ENCODE measurements at regions not wholly inside any gene's neighbourhood (a gene's known extent, or its start where the extent isn't known, plus 50 kb on each side); places are given as distances from the start of the nearest gene placed in this dataset.

DNA sequence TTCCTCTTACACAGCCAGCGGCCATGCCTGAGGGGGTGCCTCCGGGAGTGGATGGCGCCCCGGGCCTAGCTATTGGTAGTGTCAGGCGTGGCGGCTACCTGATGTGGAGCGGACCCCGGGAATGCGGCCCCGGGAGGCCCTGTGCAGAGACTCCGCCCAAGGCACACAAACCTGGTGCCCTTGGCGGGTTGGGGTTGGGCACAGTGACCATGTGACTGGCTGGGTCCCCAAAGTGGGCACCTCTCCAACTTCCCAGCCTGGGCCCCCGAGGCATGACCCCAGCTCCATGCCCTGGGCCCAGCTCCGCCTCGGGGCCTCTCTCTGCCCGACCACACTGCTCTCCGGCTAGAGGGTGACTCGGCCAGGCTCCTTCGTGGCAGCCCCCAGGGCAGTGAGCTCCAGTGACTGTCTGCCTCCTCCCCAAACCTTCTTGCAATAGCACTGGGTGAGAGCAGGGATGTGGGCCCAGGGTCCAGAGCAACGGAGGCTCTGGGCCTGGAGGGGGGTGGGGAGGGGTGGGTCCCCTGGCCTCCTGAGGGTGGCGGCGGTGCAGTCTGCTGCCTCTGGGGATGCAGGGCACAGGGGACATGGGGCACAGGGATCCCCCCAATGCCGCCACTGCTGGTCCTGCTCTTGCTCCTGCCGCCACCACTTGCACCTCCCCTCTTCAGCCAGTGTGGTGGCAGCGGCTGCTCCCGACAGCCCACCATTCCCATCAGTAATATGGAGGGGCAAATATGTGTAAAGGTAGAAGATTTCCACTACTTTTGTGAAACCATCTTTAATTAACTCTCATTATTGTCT lies 942.9 kb upstream of the EPHA7 start:
- DNase-seq, result no peak

DNA sequence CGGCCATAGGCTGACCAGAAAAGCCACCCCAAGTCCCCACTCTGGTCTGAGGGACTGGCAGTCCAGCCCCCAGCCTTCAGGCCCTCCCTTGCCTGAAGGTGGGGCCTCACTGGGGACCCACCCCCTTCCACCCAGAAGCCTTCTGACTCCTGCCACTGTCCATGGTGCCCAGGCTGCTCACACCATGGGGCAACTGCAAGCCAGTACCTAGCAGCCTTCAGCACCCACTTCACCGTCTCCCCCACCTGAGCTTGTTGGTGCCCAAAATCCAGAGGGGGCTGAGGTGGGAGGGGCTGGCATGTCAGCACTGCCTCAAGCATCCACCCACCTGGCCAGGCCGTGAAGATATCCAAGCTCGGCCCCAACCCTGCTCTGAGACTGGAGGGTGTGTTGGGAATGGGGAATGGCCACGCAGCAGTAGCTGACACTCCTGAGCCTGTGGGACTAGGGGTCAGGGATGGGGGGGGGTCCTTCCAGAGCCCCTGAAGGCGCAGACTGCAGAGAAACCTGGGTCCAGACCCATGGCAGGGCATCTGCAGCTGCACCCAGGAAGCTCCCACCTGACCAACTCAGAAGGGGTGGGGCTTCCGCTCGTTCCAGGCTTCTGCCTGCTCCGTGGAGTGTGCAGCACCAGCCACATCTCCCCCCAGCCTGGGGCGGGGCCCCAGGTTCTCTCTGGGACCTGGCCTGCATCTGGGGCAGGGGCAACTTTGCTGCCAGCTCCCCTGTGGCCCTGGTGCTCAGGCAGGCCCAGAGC lies 942.1 kb upstream of the EPHA7 start:
- DNase-seq, result no peak

DNA sequence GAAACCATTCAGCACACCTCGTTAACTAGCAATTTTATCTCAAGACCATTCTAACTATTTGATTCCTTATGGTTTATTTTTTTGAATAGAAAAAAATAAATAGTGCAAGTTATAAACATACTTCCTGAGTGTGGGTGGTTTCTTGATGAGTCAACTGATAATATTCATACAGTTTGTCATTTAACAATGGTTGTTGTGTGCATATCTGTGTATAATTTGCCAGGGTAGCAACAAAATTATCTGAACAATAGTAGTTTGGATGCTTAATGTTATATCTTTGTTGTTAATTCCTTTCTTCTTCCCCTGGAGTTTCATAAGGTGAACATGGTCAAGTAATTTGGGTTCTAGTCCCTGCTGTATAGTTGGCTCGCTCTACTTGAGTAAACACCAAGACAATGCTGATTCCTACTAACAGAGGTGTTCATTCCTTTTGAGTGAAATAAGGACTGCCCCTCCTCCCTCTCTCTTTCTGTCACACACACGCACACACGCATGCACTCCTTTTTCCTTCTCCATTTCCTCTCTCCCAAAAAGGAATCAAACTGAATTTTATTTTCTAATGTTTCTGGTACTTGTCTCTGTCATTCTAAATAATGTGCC lies 938.1 kb upstream of the EPHA7 start:
- no peak for DNase-seq

DNA sequence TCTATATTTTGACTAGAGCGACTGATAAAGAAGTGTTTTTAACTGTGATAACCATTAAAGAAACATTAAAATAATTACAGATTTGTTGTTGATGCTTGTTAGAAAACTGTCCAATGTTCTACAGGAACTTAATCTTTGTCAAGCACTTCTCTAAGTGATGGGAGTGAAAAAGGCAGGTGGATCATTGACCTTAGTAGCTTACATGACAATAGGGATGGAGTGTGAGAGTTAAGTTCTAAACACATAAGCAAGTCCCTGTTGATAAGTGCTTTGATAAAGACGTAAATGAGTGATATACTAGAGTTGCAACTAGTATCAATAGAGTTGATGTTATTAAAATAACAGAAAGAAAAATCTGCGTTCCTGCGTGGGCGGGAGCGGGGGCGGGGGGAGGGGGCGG lies 931.5 kb upstream of the EPHA7 start:
- DNase-seq, result no peak

DNA sequence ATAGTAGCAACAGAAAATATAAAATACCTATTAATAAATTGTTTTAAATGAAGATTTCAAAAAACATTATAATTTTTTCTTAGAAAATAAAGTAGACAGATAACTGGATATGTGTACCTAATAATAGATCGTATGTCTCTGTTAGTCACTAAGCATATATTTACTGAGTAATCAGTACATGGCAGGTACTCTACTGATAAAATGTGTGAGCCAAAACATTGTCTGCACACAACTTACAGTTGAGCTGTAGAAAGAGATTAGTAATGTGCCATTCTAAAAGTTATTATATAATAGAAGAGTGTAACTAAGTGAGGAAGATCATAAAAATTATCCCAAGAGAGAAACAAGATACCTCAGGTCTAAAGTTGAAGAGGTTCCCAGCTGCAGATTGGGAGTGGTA lies 929.9 kb upstream of the EPHA7 start:
- no peak for DNase-seq

DNA sequence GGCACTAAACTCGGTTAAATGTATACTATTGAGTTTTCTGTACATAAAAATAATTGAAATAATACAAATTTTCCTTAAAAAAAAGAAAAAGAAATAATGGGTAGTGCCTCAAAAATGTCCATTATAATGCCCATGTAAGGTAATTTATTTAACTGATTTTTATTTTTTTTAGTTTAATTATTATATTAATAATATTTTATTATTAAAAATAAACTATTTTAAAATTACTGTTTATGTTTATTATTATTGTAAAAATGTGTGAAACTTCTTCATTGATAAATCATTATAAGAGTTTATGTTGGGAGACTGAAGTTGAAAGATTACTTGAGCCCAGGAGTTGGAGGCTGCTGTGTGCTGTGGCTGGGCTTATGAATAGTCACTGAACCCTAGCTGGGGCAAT lies 925.5 kb upstream of the EPHA7 start:
- no peak for DNase-seq

DNA sequence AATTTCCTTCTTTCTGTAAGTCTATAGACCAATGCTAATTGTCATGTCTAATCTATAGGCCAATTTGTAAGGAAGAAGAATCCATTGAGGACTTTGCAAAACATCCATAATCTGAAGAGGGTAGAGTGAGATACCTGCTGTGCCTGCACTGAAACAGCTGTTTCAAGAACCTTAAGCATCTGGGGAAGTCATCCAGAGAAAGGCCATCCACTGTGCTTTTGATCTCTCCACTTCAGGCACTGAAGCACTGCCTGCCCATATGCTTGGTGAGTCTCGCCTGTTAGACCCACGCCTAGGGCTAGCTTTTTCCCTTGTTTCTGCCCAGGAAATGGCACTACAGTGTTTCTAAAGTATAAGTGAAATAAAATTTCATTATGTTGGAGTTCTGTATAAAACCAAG lies 921.8 kb upstream of the EPHA7 start:
- no peak for DNase-seq

DNA sequence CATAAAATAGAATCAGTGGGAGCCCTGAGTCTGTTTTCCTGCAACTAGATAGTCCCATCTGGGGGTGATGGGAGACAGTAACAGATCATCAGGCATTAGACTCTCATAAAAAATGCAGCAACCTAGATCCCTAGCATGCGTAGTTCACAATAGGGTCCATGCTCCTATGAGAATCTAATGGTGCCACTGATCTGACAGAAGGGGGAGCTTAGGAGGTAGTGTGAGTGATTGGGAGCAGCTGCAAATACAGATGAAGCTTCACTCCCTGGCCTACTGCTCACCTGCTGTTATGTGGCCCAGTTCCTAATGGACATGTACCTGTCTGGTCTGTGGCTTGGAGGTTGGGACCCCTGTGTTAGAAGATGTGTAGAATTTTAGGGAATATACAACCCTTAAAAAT lies 904.5 kb upstream of the EPHA7 start:
- DNase-seq, result no peak

DNA sequence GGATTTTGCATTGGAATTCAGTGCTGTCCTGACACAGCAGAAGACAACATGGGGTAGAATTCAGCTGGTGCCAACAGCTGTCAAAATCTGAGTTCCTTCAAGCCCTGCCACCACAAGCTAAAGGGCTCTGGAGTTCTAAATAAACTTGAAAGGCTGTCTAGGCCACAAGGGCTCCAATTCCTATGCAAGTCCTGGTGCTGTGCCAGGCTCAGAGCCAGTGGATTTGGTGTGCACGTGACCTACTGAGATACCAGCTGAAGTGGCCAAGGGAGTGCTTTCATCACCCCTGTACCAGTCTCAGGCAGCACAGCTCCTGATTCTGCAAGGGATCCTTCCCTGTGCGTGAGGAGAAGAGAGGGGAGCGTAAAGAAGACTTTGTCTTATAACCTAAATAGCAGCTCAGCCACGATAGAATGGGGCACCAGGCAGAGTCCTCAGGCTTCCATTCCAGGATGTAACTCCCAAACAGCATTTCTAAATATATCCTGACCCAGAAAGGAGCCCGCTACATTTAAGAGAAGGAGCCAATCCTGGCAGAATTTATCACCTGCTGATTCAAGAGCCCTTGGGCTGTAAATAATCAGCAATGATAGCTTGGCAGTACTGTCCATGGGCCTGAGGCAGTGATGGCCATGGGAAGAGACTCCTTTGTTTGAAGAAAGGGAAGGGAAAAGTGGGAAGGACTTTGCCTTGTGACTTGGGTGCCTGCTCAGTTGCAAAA lies 881.2 kb upstream of the EPHA7 start:
- DNase-seq, result no peak

DNA sequence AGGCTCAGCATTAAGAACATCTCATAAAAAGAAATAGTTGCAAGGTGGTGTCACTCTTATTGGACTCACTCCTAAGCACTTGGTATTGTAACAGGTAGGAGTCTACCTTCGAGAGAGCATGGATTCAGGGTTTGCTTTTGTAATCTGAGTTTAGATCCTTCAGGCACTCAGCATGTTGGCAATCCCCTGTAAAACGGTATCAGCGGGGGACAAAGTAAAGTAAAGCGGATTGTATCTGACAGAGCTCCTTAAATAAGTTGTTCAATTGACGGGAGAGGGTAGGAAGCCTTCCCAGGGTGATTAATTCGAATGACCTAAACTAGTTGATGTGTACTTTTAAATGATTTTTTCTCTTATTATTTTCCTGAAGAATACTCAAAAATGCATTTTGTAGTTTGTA lies 869.8 kb upstream of the EPHA7 start:
- no peak for DNase-seq

DNA sequence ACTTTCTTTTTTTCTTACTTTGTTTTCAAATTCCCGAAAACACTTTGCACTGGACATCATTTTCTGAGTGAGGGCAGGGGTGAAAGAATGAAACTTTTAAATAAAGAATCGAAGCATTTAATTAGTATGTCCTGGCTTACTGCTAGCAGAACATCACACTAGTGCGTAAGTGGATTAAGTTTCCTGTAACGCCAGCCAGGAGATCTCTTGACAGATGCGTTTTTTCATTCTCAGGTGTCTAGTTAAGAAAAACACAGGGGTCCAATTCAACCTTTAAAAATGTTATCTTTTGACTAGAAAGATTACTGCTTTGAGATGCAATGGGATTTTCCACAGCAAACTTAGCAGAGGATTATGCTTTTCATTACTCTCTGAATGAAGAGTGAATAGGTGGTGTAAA lies 858.8 kb upstream of the EPHA7 start:
- DNase-seq, result no peak

DNA sequence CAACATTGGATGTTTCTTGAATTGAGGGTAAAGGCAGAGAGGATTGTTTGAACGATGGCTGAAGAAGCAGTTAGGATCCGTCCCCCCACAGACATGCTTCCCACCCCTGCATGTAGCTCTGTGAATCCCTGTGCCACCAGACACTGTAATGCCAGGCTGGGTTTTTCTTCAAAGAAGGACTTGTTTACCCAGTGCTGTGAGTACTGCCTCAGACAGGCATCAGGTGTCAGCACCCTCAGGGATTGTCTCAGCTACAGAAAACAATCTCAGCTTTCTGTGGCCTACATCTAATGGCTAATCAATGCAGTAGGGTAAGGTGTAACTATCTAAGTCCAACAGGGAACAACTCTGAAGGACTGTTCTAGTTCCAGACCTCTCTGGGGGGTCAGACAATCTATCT lies 853.0 kb upstream of the EPHA7 start:
- no peak for DNase-seq

DNA sequence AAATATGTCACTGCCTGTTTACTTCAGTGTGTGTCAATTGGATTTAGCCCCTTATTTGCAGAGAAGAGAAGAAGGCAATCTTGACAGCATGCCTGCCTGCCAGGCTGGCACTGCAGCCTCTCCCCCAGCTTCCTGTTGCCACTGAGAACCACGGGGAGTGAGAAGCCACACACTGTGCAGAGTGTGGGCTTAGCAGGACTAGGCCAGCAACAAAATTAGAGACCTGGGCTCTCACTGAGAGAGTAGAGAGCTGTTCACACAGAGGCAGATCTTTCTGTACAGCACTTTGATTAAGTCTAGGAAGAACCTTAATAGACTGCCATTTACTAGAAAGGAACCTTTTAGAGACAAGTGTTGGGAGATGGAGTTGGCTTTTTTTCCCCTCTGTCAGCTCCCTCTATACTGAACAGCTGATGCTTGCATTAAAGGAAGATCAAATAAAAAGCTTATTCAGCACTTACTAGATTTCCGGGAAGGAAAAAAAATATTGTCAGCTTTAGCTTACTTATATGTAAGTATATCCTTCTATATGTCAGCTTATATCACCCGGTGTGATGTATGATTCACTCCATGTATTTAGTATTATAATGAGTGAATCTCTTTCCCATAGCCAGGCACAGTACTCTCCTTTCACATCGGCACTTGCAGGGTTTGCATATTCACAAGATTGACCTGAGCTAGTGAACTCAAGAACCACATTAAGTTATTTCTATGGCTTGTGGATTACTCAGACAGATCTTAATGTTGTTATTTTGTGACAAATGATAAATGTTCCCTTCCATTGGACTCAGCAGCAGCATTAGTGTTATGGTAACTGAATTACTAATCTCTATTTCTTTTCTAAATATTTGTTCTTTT lies 851.0 kb upstream of the EPHA7 start:
- DNase-seq, result no peak

DNA sequence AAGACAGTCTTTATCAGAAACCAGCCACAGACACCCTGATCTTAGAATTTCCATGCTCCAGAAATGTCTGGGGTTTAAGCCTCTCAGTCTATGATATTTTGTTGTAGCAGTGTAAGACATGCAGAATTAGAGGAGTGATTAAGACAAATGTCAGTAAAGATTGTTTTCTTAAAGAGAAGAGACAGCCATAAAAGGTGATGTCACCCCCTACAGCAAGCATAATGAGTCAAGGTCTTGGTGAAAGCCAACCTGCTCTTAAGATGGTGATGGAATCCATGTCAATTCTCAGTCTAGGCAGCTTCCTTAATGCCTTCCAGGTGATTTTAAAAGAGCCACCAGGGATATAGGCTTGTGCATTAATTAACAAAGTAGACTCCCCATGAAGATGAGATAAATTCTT lies 849.9 kb upstream of the EPHA7 start:
- no peak for DNase-seq

DNA sequence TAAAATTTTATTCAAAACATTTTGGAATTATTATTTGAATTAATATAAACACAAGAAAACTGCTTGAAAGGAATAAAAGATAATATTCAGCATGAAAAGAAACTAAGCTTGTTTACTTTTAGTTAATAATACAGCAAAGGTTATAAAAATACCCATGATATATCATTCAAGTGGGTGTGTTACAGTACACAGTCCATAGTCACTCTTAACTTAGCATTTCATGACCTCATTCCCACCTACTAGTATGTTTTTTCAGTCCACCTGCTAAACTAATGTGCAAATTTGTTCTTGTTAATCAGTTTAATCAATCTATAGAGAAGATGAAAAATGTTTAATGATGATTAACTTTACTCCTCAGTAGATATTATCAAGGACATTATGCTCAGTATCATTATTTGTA lies 841.4 kb upstream of the EPHA7 start:
- no peak for DNase-seq

DNA sequence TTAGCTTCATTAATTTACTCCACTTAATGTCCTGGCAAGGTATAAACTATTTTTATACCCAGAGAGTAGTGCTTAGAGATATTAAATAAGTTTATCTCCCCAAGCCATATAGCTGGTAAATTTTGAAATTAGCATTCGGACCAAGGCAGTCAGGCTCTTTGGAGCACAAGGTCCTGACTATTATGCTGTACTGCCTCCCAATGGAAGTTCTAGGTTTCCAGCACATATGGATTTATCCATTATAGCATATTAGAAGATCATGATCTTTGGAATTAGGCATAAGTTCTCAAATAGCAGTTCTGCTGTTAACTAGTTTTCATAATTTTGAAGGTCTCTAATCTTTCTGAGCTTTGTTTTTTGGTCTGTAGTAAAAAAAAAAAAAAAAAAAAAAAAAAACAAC lies 835.3 kb upstream of the EPHA7 start:
- DNase-seq, result no peak

DNA sequence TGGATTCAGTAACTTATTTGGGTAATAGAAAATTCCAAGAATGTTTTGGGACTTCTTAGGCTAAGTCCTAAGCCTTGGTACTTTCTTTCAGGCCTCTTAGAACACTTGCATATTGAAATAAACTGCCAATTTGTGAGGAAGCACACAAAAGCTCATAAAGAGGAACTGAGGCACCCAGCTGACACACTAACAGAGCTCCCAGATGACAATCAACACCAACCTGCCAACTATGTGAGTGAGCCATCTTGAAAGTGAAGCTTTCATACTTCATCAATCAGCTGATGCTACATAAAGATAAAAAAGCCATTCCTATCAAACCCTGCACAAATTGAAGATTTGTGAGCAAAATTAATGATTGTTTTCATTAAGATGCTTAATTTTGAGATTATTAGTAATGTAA lies 832.5 kb upstream of the EPHA7 start:
- no peak for DNase-seq

DNA sequence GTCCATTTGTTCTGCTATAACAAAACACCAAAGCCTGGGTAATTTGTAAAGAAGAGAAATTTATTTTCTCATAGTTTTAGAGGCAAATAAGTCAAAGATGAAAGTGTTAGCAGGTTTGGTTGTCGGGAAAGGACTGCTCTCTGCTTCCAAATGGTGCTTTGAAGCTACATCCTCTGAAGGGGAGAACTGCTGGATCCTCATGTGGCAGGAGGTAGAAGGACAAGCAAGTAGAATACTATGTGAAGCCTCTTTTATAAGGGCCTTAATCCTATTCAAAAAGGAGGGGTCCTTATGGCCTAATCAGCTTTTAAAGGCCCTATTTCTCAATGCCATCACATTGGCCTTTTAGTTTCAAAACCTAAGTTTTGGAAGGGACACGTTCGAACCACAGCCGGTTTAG lies 826.0 kb upstream of the EPHA7 start:
- DNase-seq, result no peak

DNA sequence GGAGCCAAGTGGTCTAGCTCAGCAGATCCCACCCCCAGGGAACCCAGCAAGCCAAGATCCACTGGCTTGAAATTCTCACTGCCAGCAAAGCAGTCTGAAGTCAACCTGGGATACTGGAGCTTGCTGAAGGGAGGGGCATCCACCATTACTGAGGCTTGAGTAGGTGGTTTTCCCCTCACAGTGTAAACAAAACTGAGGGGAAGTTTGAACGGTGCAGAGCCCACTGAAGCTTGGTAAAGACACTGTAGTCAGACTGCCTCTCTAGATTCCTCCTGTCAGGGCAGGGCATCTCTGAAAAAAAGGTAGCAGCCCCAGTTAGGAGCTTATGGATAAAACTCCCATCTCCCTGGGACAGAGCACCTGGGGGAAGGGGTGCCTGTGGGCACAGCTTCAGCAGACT lies 819.5 kb upstream of the EPHA7 start:
- no peak for DNase-seq

DNA sequence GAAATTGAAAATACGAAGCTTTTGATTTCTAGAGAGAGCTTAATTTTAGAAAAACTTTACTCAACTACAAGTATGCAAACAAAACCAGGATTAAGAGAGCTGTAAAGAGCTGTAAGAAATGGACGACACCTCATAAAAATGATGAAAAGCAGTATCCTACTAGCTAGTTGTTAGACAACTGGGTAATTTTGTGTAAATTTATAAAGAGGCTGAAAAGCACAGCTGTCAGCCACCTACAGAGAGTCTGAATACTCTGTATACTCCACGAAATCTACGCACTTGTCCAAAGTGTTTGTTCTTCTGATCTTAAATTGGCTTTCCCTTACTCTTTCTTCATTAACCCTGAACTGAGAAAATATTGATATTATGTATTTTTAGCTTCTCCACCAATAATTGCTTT lies 808.4 kb upstream of the EPHA7 start:
- no peak for DNase-seq

DNA sequence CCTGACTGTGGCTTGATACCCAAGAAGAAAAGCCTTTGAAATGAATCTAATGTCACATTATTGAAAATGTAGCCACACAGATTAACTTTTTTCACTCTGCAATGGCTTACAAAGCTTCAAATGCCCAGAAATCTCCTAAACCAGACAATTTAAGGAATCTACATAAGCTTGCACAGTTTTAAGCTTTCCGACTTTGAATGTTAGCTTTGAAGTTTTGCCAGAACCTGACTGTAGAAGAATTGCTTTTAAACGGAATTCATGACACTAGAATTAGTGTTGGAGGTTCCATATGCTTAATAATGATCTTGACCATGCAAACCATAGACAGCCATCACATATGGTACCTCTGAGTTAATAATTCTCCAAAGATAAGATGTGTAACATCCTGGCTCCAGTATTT lies 798.5 kb upstream of the EPHA7 start:
- DNase-seq, result no peak

DNA sequence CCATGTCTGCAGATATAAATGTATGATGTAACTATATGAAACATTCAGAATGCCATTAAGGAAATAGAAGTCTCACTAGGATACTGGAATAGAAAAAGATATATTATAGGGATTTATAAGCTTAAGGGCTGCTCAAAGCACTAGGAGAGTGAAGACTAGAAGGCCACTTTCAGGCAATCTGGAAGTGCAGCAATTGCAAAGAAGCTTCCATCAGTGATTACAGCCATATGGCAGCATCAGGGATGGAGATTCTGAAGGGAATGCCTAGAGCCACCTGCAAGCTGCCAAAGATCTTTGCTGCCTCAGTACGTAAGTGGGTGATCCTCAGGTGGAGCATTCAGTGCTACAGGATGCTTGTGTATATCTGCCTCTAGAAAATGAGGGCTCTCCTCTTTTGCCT lies 796.2 kb upstream of the EPHA7 start:
- no peak for DNase-seq

DNA sequence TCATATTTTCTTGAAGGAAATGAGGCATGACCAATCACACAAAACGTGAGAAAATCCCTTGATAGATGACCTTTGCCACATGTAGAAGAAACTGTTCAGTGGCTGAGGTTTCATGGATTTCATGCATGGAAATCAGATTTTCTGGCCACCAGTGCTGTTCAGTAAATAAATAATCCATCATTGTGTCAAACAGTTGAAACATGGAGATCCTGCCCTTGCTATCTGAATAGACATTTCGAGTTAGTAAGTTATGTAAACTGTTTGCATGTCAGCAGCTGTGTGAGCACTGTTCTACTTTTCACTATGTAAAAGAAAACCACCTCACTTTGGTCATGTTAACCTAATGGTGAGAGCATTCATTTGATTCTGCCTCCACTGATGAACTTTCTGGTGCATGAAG lies 793.9 kb upstream of the EPHA7 start:
- DNase-seq, result no peak

Measured in RPMI8226 (cell line).